ENCODE measurements at regions not wholly inside any gene's neighbourhood (a gene's known extent, or its start where the extent isn't known, plus 50 kb on each side); places are given as distances from the start of the nearest gene placed in this dataset.

- Mint-ChIP-seq H3K27ac (no peak overlapping the region), H3K4me1 (no peaks in the 10 kb centered on the region), H3K27me3 (peaks cover 0 to 3% of the 10 kb centered on the region in 2 donors), H3K9me3 (peaks cover 0 to 3% (median 0%) of the 10 kb centered on the region in 8 donors), H3K36me3 (no peaks in the 10 kb centered on the region), H3K4me3 (no peak overlapping the region)
- H3K27ac ChIP-seq (ENCODE audit: low read depth, low read length), result no peak overlapping the region
- DNase-seq, result no peak
- H3K36me3 ChIP-seq (ENCODE audit: insufficient read depth, low read length), result no peaks in the 10 kb centered on the region
- no peaks in the 10 kb centered on the region for H3K4me1 ChIP-seq (ENCODE audit: insufficient read depth, low read length)
- intact Hi-C loops (cut with micrococcal nuclease), result no loop called here
- POLR2A ChIA-PET (ENCODE audit: partially characterized antibody), result no interaction called here
- no peaks in the 10 kb centered on the region for H3K9me3 ChIP-seq (ENCODE audit: control insufficient read depth in 1 of 2, low read length in 2 of 2)
- H3K27me3 ChIP-seq (ENCODE audit: insufficient read depth, low read length), result no peaks in the 10 kb centered on the region
- H3K4me3 ChIP-seq (ENCODE audit: low read length in 2 of 2), result no peak overlapping the region
- CTCF ChIA-PET (ENCODE audit: partially characterized antibody), result no interaction called here
Measured at GRCh38 chr13:107231944-107232343, 664.0 kb upstream of the ARGLU1 start.

- POLR2A ChIA-PET (ENCODE audit: partially characterized antibody), result no interaction called here
- Mint-ChIP-seq H3K9me3 (peaks cover 0 to 3% (median 0%) of the 10 kb centered on the region in 8 donors), H3K27ac (no peak overlapping the region), H3K36me3 (no peaks in the 10 kb centered on the region), H3K4me1 (no peaks in the 10 kb centered on the region), H3K4me3 (no peak overlapping the region), H3K27me3 (peaks cover 1 to 3% of the 10 kb centered on the region in 2 donors)
- no peak overlapping the region for H3K4me3 ChIP-seq (ENCODE audit: low read length in 2 of 2)
- DNase-seq, result no peak
- H3K36me3 ChIP-seq (ENCODE audit: insufficient read depth, low read length), result no peaks in the 10 kb centered on the region
- intact Hi-C loops (cut with micrococcal nuclease), result no loop called here
- no peaks in the 10 kb centered on the region for H3K4me1 ChIP-seq (ENCODE audit: insufficient read depth, low read length)
- H3K27ac ChIP-seq (ENCODE audit: low read depth, low read length), result no peak overlapping the region
- H3K9me3 ChIP-seq (ENCODE audit: control insufficient read depth in 1 of 2, low read length in 2 of 2), result no peaks in the 10 kb centered on the region
- no peaks in the 10 kb centered on the region for H3K27me3 ChIP-seq (ENCODE audit: insufficient read depth, low read length)
- CTCF ChIA-PET (ENCODE audit: partially characterized antibody), result no interaction called here
Measured at GRCh38 chr13:107223867-107224266, 655.9 kb upstream of the ARGLU1 start.

- CTCF ChIA-PET (ENCODE audit: partially characterized antibody), result no interaction called here
Measured at GRCh38 chr13:107222597-107222996, 654.7 kb upstream of the ARGLU1 start.

GRCh38 chr13:107220245-107220644, 652.3 kb upstream of the ARGLU1 start:
- H3K4me3 ChIP-seq (ENCODE audit: low read length in 2 of 2), result no peak overlapping the region
- intact Hi-C loops (cut with micrococcal nuclease), result no loop called here
- no peaks in the 10 kb centered on the region for H3K36me3 ChIP-seq (ENCODE audit: insufficient read depth, low read length)
- no peaks in the 10 kb centered on the region for H3K4me1 Mint-ChIP-seq
- H3K4me3 Mint-ChIP-seq, result no peak overlapping the region
- H3K4me1 ChIP-seq (ENCODE audit: insufficient read depth, low read length), result no peaks in the 10 kb centered on the region
- H3K27ac ChIP-seq (ENCODE audit: low read depth, low read length), result no peak overlapping the region
- H3K36me3 Mint-ChIP-seq, result no peaks in the 10 kb centered on the region
- H3K27me3 ChIP-seq (ENCODE audit: insufficient read depth, low read length), result no peaks in the 10 kb centered on the region
- ChIA-PET POLR2A (ENCODE audit: partially characterized antibody) (no interaction called here), CTCF (ENCODE audit: partially characterized antibody) (no interaction called here)
- H3K9me3 ChIP-seq (ENCODE audit: control insufficient read depth in 1 of 2, low read length in 2 of 2), result no peaks in the 10 kb centered on the region
- no peak overlapping the region for H3K27ac Mint-ChIP-seq
- peaks cover 0 to 3% (median 0%) of the 10 kb centered on the region in 8 donors for H3K9me3 Mint-ChIP-seq
- H3K27me3 Mint-ChIP-seq, result peaks cover 0 to 1% of the 10 kb centered on the region in 2 donors
- no peak for DNase-seq

More at GRCh38 chr13:107222597-107222996, 654.7 kb upstream of the ARGLU1 start:
- no peak for DNase-seq
- Mint-ChIP-seq H3K36me3 (no peaks in the 10 kb centered on the region), H3K27me3 (peaks cover 0 to 1% of the 10 kb centered on the region in 2 donors), H3K9me3 (peaks cover 0 to 3% (median 0%) of the 10 kb centered on the region in 8 donors), H3K4me1 (no peaks in the 10 kb centered on the region), H3K4me3 (no peak overlapping the region), H3K27ac (no peak overlapping the region)
- Histone ChIP-seq H3K36me3 (ENCODE audit: insufficient read depth, low read length) (no peaks in the 10 kb centered on the region), H3K27me3 (ENCODE audit: insufficient read depth, low read length) (no peaks in the 10 kb centered on the region), H3K4me1 (ENCODE audit: insufficient read depth, low read length) (no peaks in the 10 kb centered on the region), H3K4me3 (ENCODE audit: low read length in 2 of 2) (no peak overlapping the region), H3K9me3 (ENCODE audit: control insufficient read depth in 1 of 2, low read length in 2 of 2) (no peaks in the 10 kb centered on the region), H3K27ac (ENCODE audit: low read depth, low read length) (no peak overlapping the region)
- intact Hi-C loops (cut with micrococcal nuclease), result no loop called here
- POLR2A ChIA-PET (ENCODE audit: partially characterized antibody), result no interaction called here

DNA sequence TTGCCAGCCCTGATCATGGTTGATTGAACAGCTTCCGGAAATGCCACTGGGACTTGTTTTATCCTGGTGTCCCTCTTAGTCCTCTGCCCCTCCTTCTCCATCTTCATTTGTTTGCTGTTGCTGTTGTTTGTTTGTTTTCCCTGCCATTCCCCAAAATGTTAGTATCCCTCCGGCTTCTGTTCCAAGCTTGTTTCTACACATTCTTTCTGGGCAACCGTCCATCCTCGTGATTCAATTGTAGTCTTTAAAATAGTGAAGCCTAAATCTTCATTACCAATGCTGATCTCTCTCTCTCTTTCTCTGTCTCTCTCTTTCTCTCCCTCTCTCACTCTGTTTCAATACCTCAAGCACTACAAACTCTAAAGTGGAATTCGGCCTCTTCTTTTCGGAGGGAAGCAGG, 649.3 kb upstream of the ARGLU1 start:
- H3K27ac ChIP-seq (ENCODE audit: low read depth, low read length), result no peak overlapping the region

DNA sequence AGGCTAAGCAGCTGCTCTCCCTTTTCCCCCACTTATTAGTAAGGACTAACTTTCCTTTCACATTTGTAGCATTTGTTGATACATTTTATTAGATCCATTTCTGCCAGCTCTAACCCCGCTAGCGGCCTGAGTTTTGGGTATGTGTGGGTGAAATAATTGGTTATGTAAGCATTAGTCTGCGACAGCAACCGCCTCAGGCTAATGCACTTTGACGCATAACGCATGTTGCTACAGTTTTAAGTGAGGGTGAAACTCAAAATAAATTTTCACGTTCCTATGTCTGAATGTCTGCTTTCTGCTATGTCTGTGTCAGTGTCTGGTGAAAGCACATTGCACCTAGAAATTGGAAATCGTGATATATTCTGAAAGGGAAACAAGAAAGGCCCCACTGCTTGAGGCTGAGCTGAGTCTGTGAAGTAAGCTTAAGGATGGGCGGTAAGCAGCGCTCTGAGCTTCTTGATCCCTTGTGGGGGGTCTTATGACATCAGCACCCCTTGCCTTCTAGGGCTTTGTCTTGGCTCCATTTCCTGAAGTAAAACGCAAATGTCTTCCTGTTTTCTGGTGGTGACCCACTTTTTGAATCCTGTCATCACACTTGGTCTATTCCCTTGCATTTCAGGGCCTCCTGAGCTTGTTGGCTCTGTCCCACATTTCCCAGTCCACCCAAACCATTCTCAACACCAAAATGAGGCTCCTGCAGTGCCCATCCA, 648.3 kb upstream of the ARGLU1 start:
- no peaks in the 10 kb centered on the region for H3K9me3 ChIP-seq (ENCODE audit: control insufficient read depth in 1 of 2, low read length in 2 of 2)
- H3K4me3 ChIP-seq (ENCODE audit: low read length in 2 of 2), result no peak overlapping the region
- no peak overlapping the region for H3K27ac ChIP-seq (ENCODE audit: low read depth, low read length)
- H3K36me3 ChIP-seq (ENCODE audit: insufficient read depth, low read length), result no peaks in the 10 kb centered on the region
- H3K4me1 ChIP-seq (ENCODE audit: insufficient read depth, low read length), result no peaks in the 10 kb centered on the region
- Mint-ChIP-seq H3K4me1 (no peaks in the 10 kb centered on the region), H3K27ac (no peak overlapping the region), H3K4me3 (no peak overlapping the region), H3K9me3 (peaks cover 0 to 3% (median 0%) of the 10 kb centered on the region in 8 donors), H3K36me3 (no peaks in the 10 kb centered on the region), H3K27me3 (peaks cover 0 to 1% of the 10 kb centered on the region in 2 donors)
- H3K27me3 ChIP-seq (ENCODE audit: insufficient read depth, low read length), result no peaks in the 10 kb centered on the region
- POLR2A ChIA-PET (ENCODE audit: partially characterized antibody), result no interaction called here
- CTCF ChIA-PET (ENCODE audit: partially characterized antibody), result interaction anchor here (0.9 to 2.7 kb wide), 2 partner anchors 11 to 12 kb away, joined by 4 to 7 read pairs; no protein-coding TSS in a partner anchor
- intact Hi-C loops (cut with micrococcal nuclease), result no loop called here
- DNase-seq, result no peak

More for the DNA sequence above, 649.3 kb upstream of the ARGLU1 start:
- intact Hi-C loops (cut with micrococcal nuclease), result no loop called here
- ChIA-PET CTCF (ENCODE audit: partially characterized antibody) (interaction anchor here (1.2 to 2.1 kb wide), 3 partner anchors 9 to 15 kb away, joined by 4 to 7 read pairs (median 5); no protein-coding TSS in a partner anchor), POLR2A (ENCODE audit: partially characterized antibody) (no interaction called here)
- H3K4me3 Mint-ChIP-seq, result no peak overlapping the region
- H3K4me1 ChIP-seq (ENCODE audit: insufficient read depth, low read length), result no peaks in the 10 kb centered on the region
- H3K27me3 Mint-ChIP-seq, result peaks cover 0 to 1% of the 10 kb centered on the region in 2 donors
- no peak overlapping the region for H3K4me3 ChIP-seq (ENCODE audit: low read length in 2 of 2)
- H3K36me3 Mint-ChIP-seq, result no peaks in the 10 kb centered on the region
- H3K9me3 Mint-ChIP-seq, result peaks cover 0 to 3% (median 0%) of the 10 kb centered on the region in 8 donors
- H3K4me1 Mint-ChIP-seq, result no peaks in the 10 kb centered on the region
- H3K36me3 ChIP-seq (ENCODE audit: insufficient read depth, low read length), result no peaks in the 10 kb centered on the region
- no peaks in the 10 kb centered on the region for H3K9me3 ChIP-seq (ENCODE audit: control insufficient read depth in 1 of 2, low read length in 2 of 2)
- DNase-seq, result no peak
- H3K27ac Mint-ChIP-seq, result no peak overlapping the region
- H3K27me3 ChIP-seq (ENCODE audit: insufficient read depth, low read length), result no peaks in the 10 kb centered on the region

DNA sequence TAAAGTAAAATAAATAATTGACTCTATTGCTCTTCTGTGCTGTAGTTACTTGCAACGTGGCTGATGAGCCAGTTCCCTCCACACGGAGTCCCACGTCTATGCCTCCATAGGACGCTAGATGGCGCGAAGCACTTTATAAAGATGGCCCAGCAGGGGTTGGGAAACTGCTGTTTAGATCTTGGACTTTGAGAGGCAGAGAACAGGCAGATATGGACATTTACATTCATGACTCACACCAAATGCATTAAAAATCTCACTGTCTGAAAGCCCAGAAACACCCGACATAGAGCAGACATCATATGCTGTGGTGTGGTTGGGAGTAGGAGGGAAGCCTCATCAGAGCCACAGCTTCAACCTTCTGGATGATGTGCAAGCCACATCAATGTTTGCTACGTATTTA, 643.1 kb upstream of the ARGLU1 start:
- Mint-ChIP-seq H3K4me3 (no peak overlapping the region), H3K27ac (no peak overlapping the region), H3K4me1 (no peaks in the 10 kb centered on the region), H3K9me3 (peaks cover 0 to 1% (median 0%) of the 10 kb centered on the region in 8 donors), H3K27me3 (peaks cover 0 to 3% of the 10 kb centered on the region in 2 donors), H3K36me3 (no peaks in the 10 kb centered on the region)
- Histone ChIP-seq H3K4me3 (ENCODE audit: low read length in 2 of 2) (no peak overlapping the region), H3K27me3 (ENCODE audit: insufficient read depth, low read length) (no peaks in the 10 kb centered on the region), H3K4me1 (ENCODE audit: insufficient read depth, low read length) (no peaks in the 10 kb centered on the region), H3K36me3 (ENCODE audit: insufficient read depth, low read length) (no peaks in the 10 kb centered on the region), H3K27ac (ENCODE audit: low read depth, low read length) (no peak overlapping the region), H3K9me3 (ENCODE audit: control insufficient read depth in 1 of 2, low read length in 2 of 2) (no peaks in the 10 kb centered on the region)
- POLR2A ChIA-PET (ENCODE audit: partially characterized antibody), result no interaction called here
- DNase-seq, result peak in 2 of 5 donors; percentile 1 to 12
- CTCF ChIA-PET (ENCODE audit: partially characterized antibody), result interaction anchor here (0.6 to 1.2 kb wide), 3 partner anchors 10 to 943 kb away, joined by 3 to 4 read pairs (median 4); no protein-coding TSS in a partner anchor
- intact Hi-C loops (cut with micrococcal nuclease), result no loop called here

Measured in CD4-positive, alpha-beta memory T cell (primary cell).